ENCODE measurements at regions not wholly inside any gene's neighbourhood (a gene's known extent, or its start where the extent isn't known, plus 50 kb on each side); places are given as distances from the start of the nearest gene placed in this dataset.

GRCh38 chr3:34140616-34141015, 342.2 kb downstream of the PDCD6IP start:
- Histone ChIP-seq H3K36me3 (ENCODE audit: low read depth, missing control alignments) (no peaks in the 10 kb centered on the region), H3K27ac (no peak overlapping the region), H3K4me3 (no peak overlapping the region), H3K9me3 (no peaks in the 10 kb centered on the region), H3K27me3 (no peaks in the 10 kb centered on the region), H3K4me1 (no peaks in the 10 kb centered on the region)
- TF ChIP-seq CTCF (IDR thresholded peaks at IDR 0.05) (no peak), POLR2A (IDR thresholded peaks at IDR 0.05) (no peak)
- WGBS, 2 donors = 83 to 86% methylated on average over 1 of the region's 1 CpG
- intact Hi-C loops (cut with DNase I; ENCODE audit: low total_unique reads) = no loop called here
- no peak for DNase-seq

DNA sequence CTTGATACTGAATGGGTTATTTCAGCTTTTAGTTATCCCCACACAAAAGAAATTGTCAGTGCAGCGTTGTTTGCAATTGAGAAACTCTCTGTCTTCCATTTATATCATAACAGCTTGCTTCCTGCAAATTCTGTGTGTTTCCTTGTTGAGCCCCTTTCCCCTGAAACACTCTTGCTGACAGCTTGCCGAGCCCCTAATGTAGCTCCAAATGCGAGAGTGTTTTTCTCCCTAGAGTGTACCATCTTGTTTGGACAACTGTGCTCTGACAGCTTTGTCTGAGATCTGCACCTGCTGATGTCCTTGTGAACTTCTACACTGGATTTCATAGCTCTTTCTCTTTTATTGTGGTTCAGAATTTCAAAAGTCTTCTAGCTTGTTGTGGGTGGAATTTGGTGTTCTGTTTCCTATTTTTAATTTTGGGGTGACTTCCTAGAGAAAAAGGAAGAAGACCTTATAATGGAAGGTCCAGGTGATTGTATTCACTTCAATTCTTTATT, 343.5 kb downstream of the PDCD6IP start:
- Histone ChIP-seq H3K36me3 (ENCODE audit: low read depth, missing control alignments) (no peaks in the 10 kb centered on the region), H3K27ac (no peak overlapping the region), H3K9me3 (no peaks in the 10 kb centered on the region), H3K4me1 (no peaks in the 10 kb centered on the region), H3K4me3 (no peak overlapping the region), H3K27me3 (no peaks in the 10 kb centered on the region)
- DNase-seq = no peak
- 84 to 90% methylated on average over 3 of the region's 3 CpGs for WGBS, 2 donors
- TF ChIP-seq CTCF (IDR thresholded peaks at IDR 0.05) (no peak), POLR2A (IDR thresholded peaks at IDR 0.05) (no peak)
- intact Hi-C loops (cut with DNase I; ENCODE audit: low total_unique reads) = no loop called here

DNA sequence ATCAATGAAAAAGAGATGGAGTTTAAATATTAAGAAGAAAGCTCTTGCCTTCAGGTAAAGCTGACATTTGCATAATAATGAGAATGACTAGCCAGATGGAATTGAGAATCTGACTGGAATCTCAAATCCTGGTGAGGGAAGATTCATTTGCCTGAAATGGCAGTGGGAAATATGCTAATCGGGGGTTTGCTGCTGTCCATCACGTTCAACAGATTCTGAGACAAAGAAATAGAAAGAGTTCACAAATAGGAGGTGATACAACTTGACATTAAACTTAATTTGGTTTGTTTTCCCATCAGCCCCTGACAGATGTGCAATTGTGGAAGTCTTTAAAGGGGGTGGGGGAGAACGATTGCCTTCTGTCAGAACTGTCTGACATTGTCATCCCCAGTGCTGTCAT, 347.4 kb downstream of the PDCD6IP start:
- WGBS, 2 donors = 47 to 48% methylated on average over 3 of the region's 3 CpGs
- DNase-seq = no peak
- H3K27ac ChIP-seq = no peak overlapping the region
- no peaks in the 10 kb centered on the region for H3K9me3 ChIP-seq
- H3K4me1 ChIP-seq = no peaks in the 10 kb centered on the region
- TF ChIP-seq CTCF (IDR thresholded peaks at IDR 0.05) (no peak), POLR2A (IDR thresholded peaks at IDR 0.05) (no peak)
- no peak overlapping the region for H3K4me3 ChIP-seq
- H3K27me3 ChIP-seq = no peaks in the 10 kb centered on the region
- H3K36me3 ChIP-seq (ENCODE audit: low read depth, missing control alignments) = no peaks in the 10 kb centered on the region
- intact Hi-C loops (cut with DNase I; ENCODE audit: low total_unique reads) = no loop called here

- H3K4me1 ChIP-seq = no peaks in the 10 kb centered on the region
- no peaks in the 10 kb centered on the region for H3K36me3 ChIP-seq (ENCODE audit: low read depth, missing control alignments)
- no peak for TF ChIP-seq POLR2A (IDR thresholded peaks at IDR 0.05)
- no peak for TF ChIP-seq CTCF (IDR thresholded peaks at IDR 0.05)
- H3K9me3 ChIP-seq = no peaks in the 10 kb centered on the region
- DNase-seq = no peak
- no peaks in the 10 kb centered on the region for H3K27me3 ChIP-seq
- intact Hi-C loops (cut with DNase I; ENCODE audit: low total_unique reads) = no loop called here
- no peak overlapping the region for H3K4me3 ChIP-seq
- no peak overlapping the region for H3K27ac ChIP-seq
These were observed 348.2 kb downstream of the PDCD6IP start for GRCh38 chr3:34146596-34146995.

- no peak overlapping the region for H3K27ac ChIP-seq
- H3K36me3 ChIP-seq (ENCODE audit: low read depth, missing control alignments) = no peaks in the 10 kb centered on the region
- no peaks in the 10 kb centered on the region for H3K27me3 ChIP-seq
- intact Hi-C loops (cut with DNase I; ENCODE audit: low total_unique reads) = no loop called here
- WGBS, 2 donors = 61 to 62% methylated on average over 3 of the region's 3 CpGs
- no peaks in the 10 kb centered on the region for H3K9me3 ChIP-seq
- no peak overlapping the region for H3K4me3 ChIP-seq
- H3K4me1 ChIP-seq = no peaks in the 10 kb centered on the region
- no peak for DNase-seq
- TF ChIP-seq CTCF (IDR thresholded peaks at IDR 0.05) (no peak), POLR2A (IDR thresholded peaks at IDR 0.05) (no peak)
These were observed 352.6 kb downstream of the PDCD6IP start for GRCh38 chr3:34150992-34151391.
